Calu3 (cell line): ENCODE measurements at regions not wholly inside any gene's neighbourhood (a gene's known extent, or its start where the extent isn't known, plus 50 kb on each side); places are given as distances from the start of the nearest gene placed in this dataset.

Experiments
- BruUV-seq: library from RNA; stranded (reverse); fragments of 400-500 nt; replicated peaks from 2 replicates; lab custom pipeline; 2021; lab: Mats Ljungman, UMichigan
- CTCF ChIA-PET: fragments of 300-600 bp; sonication (Branson Sonifier 250); formaldehyde crosslinking; loops from one replicate; lab custom pipeline; 2022; ENCODE audit warnings: antibody characterized with exemption; lab: Charles Lee
- DNase-seq: peaks from one replicate; pipeline ENCODE4 v3.0.0; 2022
- H3K27ac Mint-ChIP-seq: one replicate; pipeline ENCODE4 v1.8.0; 2022; ENCODE audit warnings: mixed read lengths; ENCODE audit not compliant: unreplicated experiment
- H3K27me3 Mint-ChIP-seq: one replicate; pipeline ENCODE4 v1.8.0; 2022; ENCODE audit warnings: mixed read lengths; ENCODE audit not compliant: unreplicated experiment
- H3K36me3 Mint-ChIP-seq: one replicate; pipeline ENCODE4 v1.8.0; 2022; ENCODE audit warnings: mild to moderate bottlenecking, moderate library complexity, mixed read lengths; ENCODE audit not compliant: insufficient read depth, unreplicated experiment
- H3K4me1 Mint-ChIP-seq: one replicate; pipeline ENCODE4 v1.8.0; 2022; ENCODE audit warnings: mild to moderate bottlenecking, low read depth, mixed read lengths; ENCODE audit not compliant: unreplicated experiment
- H3K4me3 Mint-ChIP-seq: one replicate; pipeline ENCODE4 v1.8.0; 2022; ENCODE audit warnings: mild to moderate bottlenecking, low read depth, moderate library complexity, mixed read lengths; ENCODE audit not compliant: unreplicated experiment
- H3K9me3 Mint-ChIP-seq: one replicate; pipeline ENCODE4 v1.8.0; 2022; ENCODE audit warnings: low read depth, mixed read lengths; ENCODE audit not compliant: unreplicated experiment
- CTCF ChIP-seq: fragments of 200-600 bp; IDR thresholded peaks from one replicate; pipeline ENCODE4 v1.8.0; 2022; ENCODE audit warnings: antibody characterized with exemption; ENCODE audit not compliant: unreplicated experiment
- intact Hi-C: fragments of 100-400 bp; cut with micrococcal nuclease; formaldehyde crosslinking; loops from one replicate; pipeline ENCODE4 v1.10.0; 2022; ENCODE audit not compliant: unreplicated experiment

- H3K36me3 Mint-ChIP-seq: no peaks in the 10 kb centered on the region
- intact Hi-C loops: no loop called here
- no peak overlapping the region for H3K27ac Mint-ChIP-seq
- CTCF ChIA-PET: no interaction called here
- H3K9me3 Mint-ChIP-seq: peaks cover 9% of the 10 kb centered on the region
- TF ChIP-seq CTCF: no peak
- H3K4me1 Mint-ChIP-seq: no peaks in the 10 kb centered on the region
- no TSS peak for BruUV-seq
- no peak overlapping the region for H3K4me3 Mint-ChIP-seq
- no peaks in the 10 kb centered on the region for H3K27me3 Mint-ChIP-seq
- DNase-seq: no peak
Measured at GRCh38 chr22:48696371-48696770, 1131.3 kb downstream of the BRD1 start.

GRCh38 chr22:48695731-48696305 lies 1131.9 kb downstream of the BRD1 start:
- Mint-ChIP-seq H3K27ac (no peak overlapping the region), H3K4me3 (no peak overlapping the region), H3K27me3 (no peaks in the 10 kb centered on the region), H3K9me3 (peaks cover 9% of the 10 kb centered on the region), H3K4me1 (no peaks in the 10 kb centered on the region), H3K36me3 (no peaks in the 10 kb centered on the region)
- CTCF ChIA-PET: no interaction called here
- no peak for TF ChIP-seq CTCF
- BruUV-seq: no TSS peak
- no peak for DNase-seq
- intact Hi-C loops: no loop called here

- no peak overlapping the region for H3K27ac Mint-ChIP-seq
- TF ChIP-seq CTCF: no peak
- no peaks in the 10 kb centered on the region for H3K4me1 Mint-ChIP-seq
- H3K27me3 Mint-ChIP-seq: no peaks in the 10 kb centered on the region
- CTCF ChIA-PET: no interaction called here
- no peaks in the 10 kb centered on the region for H3K36me3 Mint-ChIP-seq
- H3K4me3 Mint-ChIP-seq: no peak overlapping the region
- H3K9me3 Mint-ChIP-seq: peaks cover 9% of the 10 kb centered on the region
- intact Hi-C loops: no loop called here
- BruUV-seq: no TSS peak
- no peak for DNase-seq
Measured at GRCh38 chr22:48695251-48695650, 1132.4 kb downstream of the BRD1 start.

GRCh38 chr22:48694296-48694883 lies 1133.3 kb downstream of the BRD1 start:
- H3K4me1 Mint-ChIP-seq: no peaks in the 10 kb centered on the region
- DNase-seq: no peak
- no peak overlapping the region for H3K4me3 Mint-ChIP-seq
- CTCF ChIA-PET: no interaction called here
- no peaks in the 10 kb centered on the region for H3K27me3 Mint-ChIP-seq
- no peak for TF ChIP-seq CTCF
- H3K36me3 Mint-ChIP-seq: no peaks in the 10 kb centered on the region
- H3K9me3 Mint-ChIP-seq: peaks cover 6% of the 10 kb centered on the region
- H3K27ac Mint-ChIP-seq: no peak overlapping the region
- intact Hi-C loops: no loop called here
- BruUV-seq: no TSS peak
